ENCODE measurements at regions not wholly inside any gene's neighbourhood (a gene's known extent, or its start where the extent isn't known, plus 50 kb on each side); places are given as distances from the start of the nearest gene placed in this dataset.

DNA sequence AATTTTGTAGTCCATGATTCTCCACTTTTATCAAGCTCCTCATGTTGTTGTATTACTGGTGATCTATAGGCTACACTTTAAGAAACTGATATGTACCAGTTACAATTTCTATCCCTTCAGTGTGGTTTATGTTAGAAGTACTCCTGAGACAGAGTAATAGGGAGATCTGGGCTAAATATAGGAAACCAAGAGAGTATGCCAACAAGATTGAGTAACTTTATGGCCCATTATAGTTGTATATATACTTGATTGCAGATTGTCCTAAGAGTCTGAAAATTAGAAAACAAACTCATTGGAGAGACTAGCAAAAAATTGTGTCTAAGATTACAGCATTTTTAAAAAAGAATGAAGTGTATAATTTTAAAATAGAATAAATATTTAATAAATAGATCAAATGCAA, 605.6 kb downstream of the XIRP2 start:
- TF ChIP-seq, protein P1, sequence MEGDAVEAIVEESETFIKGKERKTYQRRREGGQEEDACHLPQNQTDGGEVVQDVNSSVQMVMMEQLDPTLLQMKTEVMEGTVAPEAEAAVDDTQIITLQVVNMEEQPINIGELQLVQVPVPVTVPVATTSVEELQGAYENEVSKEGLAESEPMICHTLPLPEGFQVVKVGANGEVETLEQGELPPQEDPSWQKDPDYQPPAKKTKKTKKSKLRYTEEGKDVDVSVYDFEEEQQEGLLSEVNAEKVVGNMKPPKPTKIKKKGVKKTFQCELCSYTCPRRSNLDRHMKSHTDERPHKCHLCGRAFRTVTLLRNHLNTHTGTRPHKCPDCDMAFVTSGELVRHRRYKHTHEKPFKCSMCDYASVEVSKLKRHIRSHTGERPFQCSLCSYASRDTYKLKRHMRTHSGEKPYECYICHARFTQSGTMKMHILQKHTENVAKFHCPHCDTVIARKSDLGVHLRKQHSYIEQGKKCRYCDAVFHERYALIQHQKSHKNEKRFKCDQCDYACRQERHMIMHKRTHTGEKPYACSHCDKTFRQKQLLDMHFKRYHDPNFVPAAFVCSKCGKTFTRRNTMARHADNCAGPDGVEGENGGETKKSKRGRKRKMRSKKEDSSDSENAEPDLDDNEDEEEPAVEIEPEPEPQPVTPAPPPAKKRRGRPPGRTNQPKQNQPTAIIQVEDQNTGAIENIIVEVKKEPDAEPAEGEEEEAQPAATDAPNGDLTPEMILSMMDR (IDR thresholded peaks at IDR 0.05 in 8 of 11, conservative IDR thresholded peaks at IDR 0.05 in 3 of 11): no peak
- TF ChIP-seq POLR2A (IDR thresholded peaks at IDR 0.05): no peak
